Testis (tissue), 2 donors: ENCODE measurements at regions not wholly inside any gene's neighbourhood (a gene's known extent, or its start where the extent isn't known, plus 50 kb on each side); places are given as distances from the start of the nearest gene placed in this dataset.

Source experiments
- POLR2A ChIP-seq: fragments of 450-650 bp; IDR thresholded peaks from one replicate; pipeline ENCODE4 v1.6.1; 2017; ENCODE audit warnings: antibody characterized with exemption, mild to moderate bottlenecking, moderate library complexity
- TF ChIP-seq, protein P1 (sequence below), 3 experiments: fragments of 450-650 bp in 2 of 3; fragments of 200-600 bp in 1 of 3; sonication (generic) in 1 of 3; IDR thresholded peaks; one replicate each; pipeline ENCODE4 v1.5.1; 2016 to 2019; ENCODE audit warnings: antibody characterized with exemption in 3 of 3, mild to moderate bottlenecking in 2 of 3, moderate library complexity in 1 of 3

DNA sequence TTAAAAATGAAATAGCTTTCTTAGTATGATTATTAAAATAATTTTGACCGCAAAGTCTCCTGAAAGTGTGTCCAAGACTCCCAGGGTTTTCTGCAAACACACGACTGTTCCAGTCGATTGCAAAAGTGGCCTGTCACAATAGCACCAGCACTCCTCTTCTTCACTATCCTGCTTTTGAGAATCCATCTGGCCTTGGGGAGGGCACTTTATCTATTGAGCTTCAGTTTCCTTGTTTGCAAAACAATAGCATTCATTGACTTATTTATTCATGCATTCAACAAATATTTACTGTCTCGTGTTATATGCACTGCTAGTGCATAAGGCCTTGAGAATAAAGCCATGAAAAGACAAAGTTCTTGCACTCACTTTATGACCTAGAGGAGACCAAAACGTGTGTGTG, 96.2 kb upstream of the NTM start:
- TF ChIP-seq, protein P1, sequence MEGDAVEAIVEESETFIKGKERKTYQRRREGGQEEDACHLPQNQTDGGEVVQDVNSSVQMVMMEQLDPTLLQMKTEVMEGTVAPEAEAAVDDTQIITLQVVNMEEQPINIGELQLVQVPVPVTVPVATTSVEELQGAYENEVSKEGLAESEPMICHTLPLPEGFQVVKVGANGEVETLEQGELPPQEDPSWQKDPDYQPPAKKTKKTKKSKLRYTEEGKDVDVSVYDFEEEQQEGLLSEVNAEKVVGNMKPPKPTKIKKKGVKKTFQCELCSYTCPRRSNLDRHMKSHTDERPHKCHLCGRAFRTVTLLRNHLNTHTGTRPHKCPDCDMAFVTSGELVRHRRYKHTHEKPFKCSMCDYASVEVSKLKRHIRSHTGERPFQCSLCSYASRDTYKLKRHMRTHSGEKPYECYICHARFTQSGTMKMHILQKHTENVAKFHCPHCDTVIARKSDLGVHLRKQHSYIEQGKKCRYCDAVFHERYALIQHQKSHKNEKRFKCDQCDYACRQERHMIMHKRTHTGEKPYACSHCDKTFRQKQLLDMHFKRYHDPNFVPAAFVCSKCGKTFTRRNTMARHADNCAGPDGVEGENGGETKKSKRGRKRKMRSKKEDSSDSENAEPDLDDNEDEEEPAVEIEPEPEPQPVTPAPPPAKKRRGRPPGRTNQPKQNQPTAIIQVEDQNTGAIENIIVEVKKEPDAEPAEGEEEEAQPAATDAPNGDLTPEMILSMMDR (IDR thresholded peaks at IDR 0.05): no peak
- TF ChIP-seq POLR2A: no peak
